M059J (cell line): ENCODE measurements at regions not wholly inside any gene's neighbourhood (a gene's known extent, or its start where the extent isn't known, plus 50 kb on each side); places are given as distances from the start of the nearest gene placed in this dataset.
"Not testable (repeated sequence)": the region's sequence is repeated elsewhere in the genome, so short reads cannot be mapped to it uniquely, and the experiment has no call there.

ENCODE experiments used
- DNase-seq: peaks from one replicate; pipeline ENCODE4 v3.0.0-alpha.2; 2012; ENCODE audit warnings: low read depth

DNA sequence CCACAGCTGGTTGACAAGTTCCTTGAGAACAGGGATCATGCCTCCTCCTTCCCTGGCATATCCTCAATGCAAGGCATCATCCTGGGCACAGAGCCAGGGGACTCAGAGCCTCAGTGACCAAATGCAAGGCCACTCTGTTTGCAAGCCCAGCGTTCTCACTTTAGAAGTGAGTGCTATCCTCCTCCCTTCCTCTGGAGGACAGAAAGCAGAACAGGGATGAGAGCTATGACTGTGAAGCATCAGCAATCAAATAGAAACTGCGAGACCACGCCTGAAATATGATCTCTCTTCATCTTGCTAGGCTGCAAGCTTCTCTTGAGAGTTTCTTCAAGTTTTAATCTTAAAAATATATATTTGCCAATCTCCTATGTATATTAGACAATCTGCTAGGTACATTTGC, 119.8 kb downstream of the LRATD1 start:
- DNase-seq = peak; percentile 13

DNA sequence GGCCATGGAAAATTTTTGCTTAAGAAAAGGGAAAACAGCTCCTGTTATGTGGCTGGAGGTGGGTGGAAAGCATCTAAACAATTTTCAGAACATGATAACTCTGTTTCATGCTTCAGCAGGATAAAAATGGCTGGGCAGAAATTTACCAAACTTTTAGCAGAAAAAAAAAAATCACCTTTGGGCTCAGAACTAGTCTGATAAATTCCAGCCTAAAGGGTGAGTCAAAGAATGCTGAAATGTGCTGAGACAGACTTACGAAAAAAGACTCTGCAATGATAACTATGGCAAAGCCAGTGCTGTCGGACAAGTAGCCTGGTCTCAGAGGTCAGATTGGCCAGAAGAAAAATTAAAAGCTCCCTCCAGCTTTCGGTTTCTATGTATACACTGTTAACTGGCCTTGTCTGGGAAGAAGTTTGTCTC, 123.6 kb downstream of the LRATD1 start:
- DNase-seq = peak; percentile 57

DNA sequence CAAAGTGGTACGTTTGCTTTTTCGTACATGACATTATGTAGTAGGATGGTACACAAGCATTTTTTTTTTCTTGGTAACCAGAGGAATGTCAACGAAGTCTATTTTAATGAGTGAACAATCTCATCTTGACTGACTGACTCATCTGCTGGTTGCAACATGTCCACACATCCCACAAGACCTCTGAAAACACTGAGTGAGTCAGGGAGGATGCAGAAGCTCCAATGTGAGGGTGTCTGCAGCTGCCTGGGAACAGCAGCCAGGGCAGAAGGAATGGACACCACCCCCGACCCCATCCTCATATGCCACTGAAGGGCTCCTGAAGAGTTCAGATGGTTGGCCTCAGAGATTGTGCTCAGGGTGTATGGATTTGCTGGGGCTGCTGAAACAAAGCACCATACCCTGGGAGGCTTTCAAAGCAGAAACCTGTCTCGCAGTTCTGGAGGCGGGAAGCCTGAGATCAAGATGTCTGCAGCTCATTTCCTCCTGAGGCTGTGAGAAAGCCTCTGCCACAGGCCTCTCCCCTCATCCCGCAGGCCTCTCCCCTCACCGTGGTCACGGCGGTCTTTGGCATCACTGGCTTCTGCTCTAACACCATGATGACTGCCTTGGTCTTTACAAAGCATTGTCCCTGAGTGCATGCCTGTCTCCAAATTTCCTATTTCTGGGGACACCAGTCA, 124.6 kb downstream of the LRATD1 start:
- peak; percentile 85 for DNase-seq

DNA sequence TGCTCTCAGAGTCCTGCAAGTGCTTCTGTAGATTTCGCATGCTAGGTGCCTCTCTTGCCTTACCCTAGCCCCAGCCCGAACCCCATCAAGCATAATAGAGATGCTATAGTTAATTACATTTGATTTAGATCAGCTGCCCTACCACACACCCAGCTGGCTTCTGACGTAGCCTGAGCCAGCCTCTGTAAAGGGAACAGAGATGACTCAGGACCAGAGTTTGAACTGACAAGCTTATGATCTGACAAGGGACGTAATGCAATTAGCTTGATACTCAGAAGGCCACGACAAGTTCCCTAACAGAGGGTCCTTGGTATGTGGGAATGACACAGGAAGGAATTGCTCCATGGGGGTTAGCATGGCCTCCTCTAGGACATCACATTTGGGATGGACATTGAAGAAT, 126.6 kb downstream of the LRATD1 start:
- DNase-seq = no peak

DNA sequence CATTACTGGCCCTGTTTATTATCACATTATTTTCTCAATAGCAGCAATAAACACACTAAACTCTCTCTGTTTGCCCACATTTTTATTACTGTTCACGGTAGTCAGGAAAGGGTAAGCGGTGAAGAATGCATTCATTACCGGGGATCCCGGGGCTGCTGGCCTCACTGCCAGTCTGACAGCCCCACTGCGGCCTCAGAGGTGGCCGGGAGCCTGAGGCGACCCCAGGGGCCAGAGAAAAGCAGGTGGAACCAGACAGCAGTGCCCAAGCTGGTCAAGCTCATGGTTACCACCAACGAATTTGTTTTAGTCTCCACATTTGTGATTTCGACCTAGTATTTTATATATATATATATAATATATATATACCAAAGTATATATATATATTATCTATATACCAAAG, 127.7 kb downstream of the LRATD1 start:
- DNase-seq = no peak

DNA sequence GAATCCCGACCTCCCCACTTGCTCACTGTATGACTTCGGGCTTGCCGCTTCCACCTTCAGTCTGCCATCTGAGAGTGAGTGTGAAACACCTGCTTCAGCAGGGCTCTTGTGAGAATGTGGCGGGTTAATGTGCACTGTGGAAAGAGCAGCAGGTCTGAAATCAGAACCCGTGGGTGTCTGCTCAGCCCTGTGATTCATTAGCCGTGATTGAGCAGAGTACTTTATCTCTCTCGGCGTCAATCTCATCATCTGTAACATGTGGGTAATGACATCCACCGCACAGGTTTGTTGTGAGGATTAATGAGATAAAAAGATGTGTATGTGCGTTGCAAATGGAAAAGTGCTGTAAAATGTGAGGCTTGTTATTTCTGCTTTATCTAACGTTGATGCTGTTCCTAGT, 128.6 kb downstream of the LRATD1 start:
- no peak for DNase-seq

DNA sequence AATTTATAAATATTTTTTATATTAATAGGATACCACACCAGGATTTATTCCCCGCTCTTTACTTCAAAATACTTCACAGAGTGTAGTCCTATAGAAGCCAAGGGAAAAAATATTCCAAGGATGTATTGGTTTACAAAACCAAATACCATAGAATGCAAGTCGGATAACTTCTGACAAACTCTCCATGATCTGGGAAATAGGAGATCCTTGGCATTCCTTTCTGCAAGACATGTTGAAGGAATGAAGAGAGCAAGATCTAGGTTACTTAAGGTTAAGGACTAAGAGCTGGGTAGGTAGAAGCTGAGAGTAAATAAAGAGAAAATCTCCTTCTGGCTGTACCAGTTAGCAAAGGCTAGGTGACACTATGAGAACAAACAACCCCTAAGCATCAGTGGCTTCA, 141.2 kb downstream of the LRATD1 start:
- DNase-seq = no peak

DNA sequence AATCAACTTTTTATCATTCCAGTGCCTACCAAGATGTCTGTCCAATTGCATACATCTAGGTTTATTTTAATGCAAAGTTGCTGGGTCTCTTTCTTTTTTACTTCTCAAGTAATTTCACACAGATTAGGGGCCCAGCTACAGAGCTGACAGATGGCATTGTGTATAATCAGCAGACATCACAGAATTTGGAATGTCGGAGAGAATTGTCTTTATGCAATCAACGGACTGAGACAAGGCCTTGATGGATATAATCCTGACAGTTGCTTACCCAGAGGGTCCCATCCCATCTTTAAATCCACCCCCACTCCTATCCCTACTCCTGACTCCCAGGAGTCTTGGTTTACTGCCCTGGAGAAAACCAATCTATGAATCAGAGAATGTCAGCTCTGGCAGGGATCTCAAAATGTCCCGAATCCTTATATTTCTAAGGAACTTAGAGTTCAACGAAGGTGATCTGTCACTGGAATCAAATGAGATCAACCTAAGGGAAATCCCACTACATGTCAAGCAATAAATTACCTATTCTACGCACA, 142.0 kb downstream of the LRATD1 start:
- DNase-seq = no peak

DNA sequence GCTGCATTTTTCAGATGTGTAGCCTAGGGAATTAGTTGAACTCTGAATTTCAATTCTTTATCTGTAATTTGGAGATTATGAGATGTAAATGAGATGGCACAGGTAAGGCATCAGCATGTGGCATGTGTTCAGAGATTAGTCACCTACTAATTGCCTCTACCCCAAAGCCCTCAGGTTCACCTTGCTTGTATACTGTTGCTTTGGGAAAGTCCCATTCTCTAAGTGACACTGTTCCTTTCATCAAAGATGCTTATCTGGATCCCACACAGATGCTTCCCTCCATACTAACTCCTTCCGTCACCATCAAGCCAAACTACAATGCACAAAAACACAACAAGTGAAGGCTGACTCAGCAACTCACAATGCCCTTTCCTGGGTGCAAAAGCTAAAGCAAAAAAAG, 143.7 kb downstream of the LRATD1 start:
- DNase-seq = peak; percentile 14

DNA sequence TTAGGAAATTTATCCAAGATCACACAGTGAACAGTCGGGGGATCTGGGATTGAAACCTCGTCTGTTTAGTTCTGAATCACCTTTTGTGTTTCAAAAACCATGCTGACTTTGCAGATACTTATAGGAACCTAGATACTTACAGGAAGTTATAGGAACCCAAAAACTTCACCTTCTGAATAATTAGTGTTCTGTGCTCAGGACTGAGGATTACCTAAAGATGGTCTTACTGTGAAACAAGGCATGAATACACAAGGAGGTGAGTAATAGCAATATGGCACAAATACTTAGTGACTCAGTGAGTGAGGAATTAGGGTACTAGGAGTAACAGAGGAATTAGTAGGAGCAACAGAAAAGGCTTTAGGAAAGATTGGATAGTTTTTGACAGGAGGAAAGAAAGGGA, 145.5 kb downstream of the LRATD1 start:
- DNase-seq = peak; percentile 57

DNA sequence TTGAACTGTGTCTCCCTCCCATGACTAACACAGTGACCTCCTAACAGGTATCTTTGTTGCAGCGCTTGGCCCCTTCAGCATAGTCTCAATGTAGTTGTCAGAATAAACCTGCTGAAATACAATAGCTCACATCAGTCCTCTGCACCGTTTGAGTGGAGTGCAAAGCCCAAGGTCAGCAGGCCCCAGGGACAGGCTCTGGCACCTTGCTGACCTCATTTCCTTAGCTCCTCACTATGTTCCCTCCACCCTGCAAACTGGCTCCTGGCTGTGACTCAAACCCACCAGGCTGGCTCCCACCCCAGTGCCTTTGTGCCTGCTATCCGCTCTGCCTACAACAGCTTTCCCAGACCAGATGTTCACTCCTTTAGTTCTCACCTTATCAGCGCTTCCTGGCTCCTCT, 146.7 kb downstream of the LRATD1 start:
- no peak for DNase-seq

DNA sequence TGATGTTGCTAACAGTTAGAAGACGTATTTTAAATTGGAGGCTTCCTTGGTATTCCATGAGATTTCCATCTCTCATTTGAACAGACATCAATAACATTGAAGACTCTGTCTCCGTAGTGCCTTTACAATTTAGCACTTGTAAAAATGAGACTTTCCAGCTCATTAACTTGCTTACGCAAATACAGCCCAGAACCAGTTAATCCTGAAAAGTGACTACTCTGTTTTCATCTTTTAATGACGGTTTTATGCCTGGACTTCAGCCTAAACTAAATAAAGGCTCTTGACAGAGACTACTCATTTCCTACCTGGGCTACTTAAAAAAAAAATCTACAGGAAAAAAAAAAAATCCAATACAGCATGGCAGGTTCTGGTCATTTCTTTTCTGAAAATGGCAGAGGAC, 148.6 kb downstream of the LRATD1 start:
- no peak for DNase-seq

DNA sequence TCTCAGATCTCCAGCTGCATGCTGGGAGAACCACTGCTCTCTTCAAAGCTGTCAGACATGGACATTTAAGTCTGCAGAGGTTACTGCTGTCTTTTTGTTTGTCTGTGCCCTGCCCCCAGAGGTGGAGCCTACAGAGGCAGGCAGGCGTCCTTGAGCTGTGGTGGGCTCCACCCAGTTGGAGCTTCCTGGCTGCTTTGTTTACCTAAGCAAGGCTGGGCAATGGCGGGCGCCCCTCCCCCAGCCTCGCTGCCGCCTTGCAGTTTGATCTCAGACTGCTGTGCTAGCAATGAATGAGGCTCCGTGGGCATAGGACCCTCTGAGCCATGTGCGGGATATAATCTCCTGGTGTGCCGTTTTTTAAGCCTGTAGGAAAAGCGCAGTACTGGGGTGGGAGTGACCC, 156.3 kb downstream of the LRATD1 start:
- not testable (repeated sequence) for DNase-seq

DNA sequence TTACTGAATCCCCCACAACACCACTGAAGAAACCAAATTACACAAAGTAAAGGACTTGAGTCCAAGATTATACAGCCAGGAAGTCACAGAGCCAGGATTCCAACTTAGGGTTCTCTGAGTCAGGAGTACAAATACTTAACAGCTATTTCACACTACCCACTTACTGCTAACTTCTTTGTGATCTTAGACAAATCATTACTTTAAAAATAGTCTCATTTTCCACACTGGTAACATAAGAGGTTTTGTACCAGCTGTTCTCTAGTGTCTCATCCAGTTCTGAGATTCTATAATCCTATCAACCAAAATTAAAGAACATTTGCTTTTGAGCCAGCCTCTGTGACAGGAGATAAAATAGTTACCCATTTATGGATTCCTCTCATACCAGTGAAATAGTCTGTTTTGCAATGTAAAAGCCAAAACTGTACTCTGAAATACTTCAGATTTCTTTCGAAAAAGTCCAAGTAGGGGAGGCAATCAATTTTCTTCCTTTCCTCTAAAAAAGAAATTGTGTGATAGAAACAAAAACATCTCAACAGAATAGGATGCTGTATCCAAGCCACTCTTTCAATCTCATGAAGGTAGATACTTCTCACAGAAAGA, 157.6 kb downstream of the LRATD1 start:
- DNase-seq = no peak

DNA sequence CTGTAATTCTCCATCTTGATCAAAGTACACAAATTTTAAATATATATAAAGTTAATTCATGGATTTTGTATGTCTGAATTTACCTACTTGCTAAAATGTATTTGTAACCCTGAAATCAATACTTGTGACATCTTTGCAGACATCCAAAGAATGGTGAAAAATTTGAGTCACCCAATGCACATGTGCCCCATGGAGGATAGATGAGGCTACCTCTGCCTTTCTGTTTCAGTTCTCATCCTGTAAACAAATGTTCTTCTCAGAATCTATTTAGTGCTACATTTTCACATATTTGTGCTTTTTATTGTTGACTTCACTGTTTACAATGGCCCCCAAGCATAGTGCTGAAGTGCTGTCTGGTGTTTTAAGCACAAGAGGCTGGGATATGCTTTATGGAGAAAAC, 171.5 kb downstream of the LRATD1 start:
- no peak for DNase-seq

DNA sequence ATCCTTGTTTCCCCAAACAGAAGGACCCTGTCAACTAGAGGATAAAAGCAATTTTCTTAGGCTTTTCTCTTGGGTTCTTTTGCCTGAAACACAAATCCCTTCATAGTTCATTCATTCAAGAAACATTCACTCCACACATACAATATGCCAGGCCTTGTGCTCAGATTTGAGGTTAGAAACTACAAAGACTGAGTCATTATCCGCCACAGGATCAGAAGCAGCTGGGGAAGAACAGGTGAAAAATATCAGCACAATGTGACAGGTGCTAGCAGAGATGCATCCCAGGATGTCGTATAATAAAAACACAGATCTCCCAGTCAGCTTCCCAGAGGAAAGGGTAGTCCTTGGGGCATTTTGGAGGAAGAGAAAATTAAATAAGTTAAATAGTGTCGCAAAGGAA, 172.4 kb downstream of the LRATD1 start:
- DNase-seq = no peak

DNA sequence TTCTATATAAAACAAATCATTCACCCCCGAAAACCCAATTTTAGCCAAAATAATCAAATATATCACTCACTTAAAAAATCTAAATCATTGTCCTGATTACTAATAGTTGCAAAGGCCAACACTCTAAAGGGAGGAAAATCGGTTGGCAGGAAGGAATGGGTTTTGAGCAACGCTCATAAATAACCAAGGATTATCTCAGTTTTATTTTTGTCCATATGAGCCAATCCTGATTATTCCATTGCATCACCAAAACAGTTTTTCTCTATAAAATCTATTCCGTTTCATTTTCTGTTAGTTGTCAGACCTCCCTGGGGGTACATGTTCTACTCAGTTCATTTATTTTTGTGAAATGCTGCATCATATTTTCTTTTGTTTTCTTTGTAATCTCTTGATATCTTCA, 174.1 kb downstream of the LRATD1 start:
- DNase-seq = no peak

DNA sequence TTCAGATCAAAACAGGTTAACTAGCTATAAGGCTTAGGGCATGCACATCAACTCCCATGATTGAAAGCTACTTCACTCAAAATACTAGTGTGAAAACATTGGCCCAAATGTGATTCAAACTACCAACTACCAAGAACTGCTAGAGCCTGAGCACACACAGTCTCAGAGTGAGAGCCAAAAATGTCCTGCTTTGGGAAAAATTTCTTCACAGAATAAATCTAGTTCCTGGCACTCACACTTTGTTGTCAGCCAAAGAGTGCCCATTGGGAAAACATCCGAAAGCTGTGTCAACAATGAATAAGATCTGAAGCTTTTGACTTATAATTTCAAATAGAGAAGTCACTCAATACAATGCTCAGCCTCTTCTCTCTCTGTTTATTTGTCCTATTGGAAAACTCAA, 182.7 kb downstream of the LRATD1 start:
- no peak for DNase-seq

DNA sequence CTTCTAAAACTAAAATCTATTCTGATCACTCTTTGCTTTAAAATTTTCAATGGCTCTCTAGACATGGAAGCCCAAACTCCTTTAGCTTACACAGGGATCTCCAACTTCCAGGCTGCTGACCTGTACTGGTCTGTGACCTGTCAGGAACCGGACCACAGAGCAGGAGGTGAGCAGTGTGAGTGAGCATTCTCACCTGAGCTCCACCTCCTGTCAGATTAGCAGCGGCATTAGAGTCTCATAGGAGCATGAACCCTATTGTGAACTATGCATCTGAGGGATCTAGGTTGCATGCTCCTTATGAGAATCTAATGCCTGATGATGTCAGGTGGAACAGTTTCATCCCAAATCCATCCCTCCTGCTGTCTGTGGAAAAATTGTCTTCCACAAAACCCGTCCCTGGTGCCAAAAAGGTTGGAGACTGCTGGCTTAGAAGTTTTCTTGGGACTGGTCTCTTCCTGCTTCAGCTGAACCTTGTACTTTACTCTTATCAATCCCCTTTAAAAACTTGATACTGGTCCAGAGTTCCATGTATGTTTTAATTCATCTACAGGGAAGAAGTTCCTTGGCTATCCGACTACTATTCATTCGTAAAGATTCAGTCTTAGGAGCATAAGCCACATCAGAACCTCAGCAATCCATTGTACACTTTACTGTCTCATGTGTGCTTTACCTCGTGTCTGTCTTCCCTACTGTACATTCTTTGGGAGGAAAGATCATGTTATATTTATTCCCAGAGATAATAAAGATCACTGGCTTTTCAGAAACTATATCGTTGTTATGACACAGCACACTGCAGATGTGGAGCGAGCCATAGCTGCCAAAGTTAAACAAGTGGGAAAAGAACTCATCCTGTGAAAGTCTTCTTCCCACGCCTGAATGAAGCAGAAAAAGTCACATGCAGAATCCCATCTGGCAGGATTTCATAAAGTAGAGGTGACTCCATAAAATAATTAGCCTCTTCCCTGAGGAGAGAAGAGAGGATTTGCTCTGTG, 183.8 kb downstream of the LRATD1 start:
- no peak for DNase-seq

DNA sequence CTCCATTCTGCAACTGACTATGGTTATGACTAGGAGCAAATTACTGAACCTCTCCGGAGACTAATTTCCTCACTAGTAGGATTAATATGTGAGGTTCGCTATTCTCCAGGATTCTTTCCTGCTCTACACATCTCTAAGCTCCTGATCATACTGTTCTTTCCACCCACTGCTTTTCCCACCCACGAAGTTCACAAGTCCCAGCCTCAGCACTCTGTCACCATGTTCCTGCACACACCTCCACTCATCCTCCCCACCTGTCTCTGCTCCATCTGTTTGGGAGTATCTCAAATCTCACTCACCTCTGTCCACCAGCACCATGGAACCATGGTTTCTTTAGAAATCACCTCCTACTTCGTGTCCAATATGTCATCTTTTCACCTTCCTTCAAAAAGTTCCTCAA, 185.3 kb downstream of the LRATD1 start:
- DNase-seq = no peak

DNA sequence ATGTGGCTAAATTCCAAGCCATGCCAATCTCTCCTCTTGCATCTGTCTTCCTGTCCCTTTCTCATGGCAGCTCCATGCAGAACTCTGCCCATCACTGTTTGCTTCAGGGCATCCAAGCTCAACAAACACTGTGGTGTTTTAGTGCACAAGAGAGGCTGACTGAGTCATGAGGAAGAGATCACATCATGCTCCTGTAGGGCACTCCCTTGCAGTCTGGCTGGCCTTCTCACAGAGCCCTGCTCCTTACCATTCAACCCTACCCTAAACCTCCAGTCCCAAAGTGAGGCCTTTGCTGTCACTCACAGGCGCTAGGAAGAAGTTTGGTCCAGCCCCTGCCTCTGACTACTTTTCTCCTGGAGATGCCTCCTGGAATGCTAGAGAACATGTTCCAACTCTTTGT, 194.0 kb downstream of the LRATD1 start:
- peak; percentile 28 for DNase-seq

DNA sequence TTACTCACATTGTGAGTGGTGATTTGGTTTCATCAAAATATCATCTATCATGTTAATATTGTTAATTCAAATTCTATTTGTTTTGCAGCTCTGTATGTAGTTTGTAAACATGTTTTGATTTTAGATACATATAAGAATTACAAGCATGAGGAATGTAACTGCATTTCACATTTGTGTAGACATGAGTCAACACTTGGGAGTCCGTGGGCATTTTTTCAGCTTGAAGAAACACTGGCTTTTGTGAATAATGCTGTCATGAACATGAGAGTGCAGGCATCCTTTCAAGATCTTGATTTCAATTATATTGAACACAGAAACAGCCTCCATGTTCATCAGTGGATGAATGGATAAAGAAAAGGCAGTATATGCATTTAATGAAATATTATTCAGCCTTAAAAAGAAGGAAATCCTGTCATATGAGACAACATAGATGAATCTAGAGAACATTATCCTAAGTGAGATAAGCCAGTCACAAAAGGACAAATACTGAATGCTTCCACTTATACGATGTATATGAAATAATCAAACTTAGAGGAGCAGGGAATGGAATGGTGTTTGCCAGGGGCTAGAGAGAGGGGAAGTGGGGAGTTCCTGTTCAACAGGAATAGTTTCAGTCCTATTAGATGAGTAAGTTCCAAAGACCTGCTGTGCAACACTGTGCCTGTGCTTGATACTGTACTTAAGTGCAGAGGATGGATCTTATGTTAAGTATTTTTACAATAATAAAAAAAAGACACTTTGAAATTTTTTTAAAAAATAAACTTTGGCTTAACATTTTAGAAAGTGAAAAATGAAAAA, 194.9 kb downstream of the LRATD1 start:
- DNase-seq = no peak
